Natural killer cell treated with Interleukin-12 subunit alpha and Interleukin-12 subunit beta and Interleukin-15 and Interleukin-18, amount 100 ng/mL, for 72 hours (primary cell): ENCODE measurements at regions not wholly inside any gene's neighbourhood (a gene's known extent, or its start where the extent isn't known, plus 50 kb on each side); places are given as distances from the start of the nearest gene placed in this dataset.

ENCODE experiments used
- ATAC-seq, 2 donors: fragments of 150-1000 bp; cut with Tn5 transposase in 1 of 2; sonication (Bioruptor Pico), chemical (Tn5 transposase) in 1 of 2; 2 replicates each; pipeline ENCODE4 v1.10.0; 2021
- DNase-seq: peaks from one replicate; pipeline ENCODE4 v3.0.0; 2022; ENCODE audit warnings: low spot score
- H3K27ac Mint-ChIP-seq, 2 donors: 1 replicate in 1 of 2; 2 replicates in 1 of 2; pipeline ENCODE4 v1.8.0; 2022; ENCODE audit warnings: mixed read lengths in 2 of 2, mild to moderate bottlenecking in 1 of 2, moderate library complexity in 1 of 2
- H3K27me3 Mint-ChIP-seq, 2 donors: 1 replicate in 1 of 2; 2 replicates in 1 of 2; pipeline ENCODE4 v1.8.0; 2022; ENCODE audit warnings: mixed read lengths in 2 of 2
- H3K36me3 Mint-ChIP-seq: one replicate; pipeline ENCODE4 v1.8.0; 2022; ENCODE audit warnings: mixed read lengths
- H3K4me1 Mint-ChIP-seq, 2 donors: 1 replicate in 1 of 2; 2 replicates in 1 of 2; pipeline ENCODE4 v1.8.0; 2022; ENCODE audit warnings: low read depth in 2 of 2, mixed read lengths in 2 of 2, mild to moderate bottlenecking in 1 of 2
- H3K4me3 Mint-ChIP-seq: one replicate; pipeline ENCODE4 v1.8.0; 2022; ENCODE audit warnings: mixed read lengths
- H3K9me3 Mint-ChIP-seq: 2 replicates; pipeline ENCODE4 v1.8.0; 2022; ENCODE audit warnings: mixed read lengths

DNA sequence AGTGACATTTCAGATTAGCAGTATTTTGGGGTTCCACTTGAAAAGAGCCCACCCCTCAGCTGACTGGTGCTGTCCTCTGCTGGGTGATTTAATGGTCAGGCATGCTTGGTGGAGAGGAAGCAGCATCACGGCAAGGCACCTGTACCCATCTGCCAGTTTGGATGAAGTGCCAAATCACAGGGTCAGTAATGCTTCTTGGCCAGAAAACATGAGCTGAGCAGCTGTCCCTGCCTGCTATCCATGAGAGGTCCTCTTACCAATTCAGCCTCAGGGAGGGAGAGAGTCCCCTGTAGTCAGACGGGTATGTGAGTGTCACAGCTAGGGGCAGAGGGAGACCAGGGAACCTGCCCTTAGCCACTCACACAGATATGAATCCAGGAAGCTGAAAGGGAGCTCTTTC is 137.9 kb downstream of the SEC61B start:
- Mint-ChIP-seq H3K4me3 (no peak overlapping the region), H3K27ac (no peak overlapping the region), H3K36me3 (no peaks in the 10 kb centered on the region), H3K4me1 (peaks cover 0 to 4% of the 10 kb centered on the region in 2 donors), H3K27me3 (peaks cover 30 to 40% of the 10 kb centered on the region in 2 donors), H3K9me3 (no peaks in the 10 kb centered on the region)
- ATAC-seq (no peak), DNase-seq (no peak)

DNA sequence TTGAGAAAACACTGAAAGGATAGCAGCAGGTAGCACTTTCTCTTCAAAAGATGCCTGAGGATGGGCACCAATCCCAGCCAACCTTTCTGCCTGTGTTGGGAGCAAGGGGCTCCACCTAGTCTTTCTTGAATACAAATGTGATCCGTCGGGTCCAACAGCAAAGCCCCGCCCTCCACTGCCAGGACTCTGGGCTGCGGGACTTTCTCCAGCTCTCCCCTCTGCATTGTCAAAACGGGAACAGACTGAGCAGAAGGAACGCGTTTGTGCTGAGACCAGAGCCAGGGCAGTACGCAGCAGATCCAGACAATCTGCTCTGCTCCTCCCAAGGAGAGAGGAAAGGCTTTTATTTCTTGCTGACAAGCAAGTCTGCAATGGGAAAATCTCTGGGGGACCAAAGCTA is 139.7 kb downstream of the SEC61B start:
- ATAC-seq (no peak), DNase-seq (no peak)
- Mint-ChIP-seq H3K4me1 (peaks cover 0 to 4% of the 10 kb centered on the region in 2 donors), H3K9me3 (no peaks in the 10 kb centered on the region), H3K27me3 (peaks cover 22 to 34% of the 10 kb centered on the region in 2 donors), H3K27ac (no peak overlapping the region), H3K4me3 (no peak overlapping the region), H3K36me3 (no peaks in the 10 kb centered on the region)

DNA sequence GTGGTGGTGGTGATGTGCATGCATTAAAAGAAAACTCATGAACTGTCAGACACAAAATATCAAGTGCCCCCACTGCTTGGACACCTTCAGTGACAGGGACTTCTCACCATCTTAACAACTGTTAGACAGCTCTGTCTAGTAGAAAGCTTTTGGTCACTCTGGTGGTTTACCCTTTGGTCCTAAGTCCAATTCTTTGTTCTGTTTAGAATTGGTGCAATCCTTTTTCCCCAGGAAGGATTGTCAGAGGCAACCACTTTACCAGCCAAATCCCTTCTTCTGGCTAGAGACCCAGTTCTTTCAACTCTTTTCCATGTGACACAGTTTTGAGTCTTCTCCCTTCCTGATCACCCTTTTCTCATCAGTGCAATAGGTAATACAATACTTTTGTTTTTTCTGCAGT is 140.2 kb downstream of the SEC61B start:
- H3K4me3 Mint-ChIP-seq, result no peak overlapping the region
- DNase-seq, result no peak
- H3K27ac Mint-ChIP-seq, result no peak overlapping the region
- peaks cover 23 to 38% of the 10 kb centered on the region in 2 donors for H3K27me3 Mint-ChIP-seq
- H3K36me3 Mint-ChIP-seq, result no peaks in the 10 kb centered on the region
- peaks cover 0 to 4% of the 10 kb centered on the region in 2 donors for H3K4me1 Mint-ChIP-seq
- ATAC-seq, result no peak
- H3K9me3 Mint-ChIP-seq, result no peaks in the 10 kb centered on the region

DNA sequence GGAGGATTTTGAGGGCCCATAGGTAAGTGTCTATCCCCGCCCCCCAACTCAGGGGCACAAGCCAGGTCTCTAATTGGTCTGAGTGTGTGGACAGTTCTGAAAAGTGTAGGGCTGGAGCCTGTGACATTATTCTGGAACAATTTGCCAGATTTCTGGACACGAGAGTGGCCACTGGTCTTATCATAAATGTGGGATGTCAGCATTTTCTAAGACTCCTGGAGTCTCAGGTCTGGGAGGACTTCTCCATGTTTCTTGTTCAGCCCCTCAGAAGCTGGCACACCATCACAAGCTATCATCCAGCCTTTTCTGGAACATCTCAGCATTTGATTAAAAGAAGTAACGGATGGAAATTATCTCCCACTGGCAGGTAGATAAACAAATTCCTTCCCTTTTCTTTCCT is 141.4 kb downstream of the SEC61B start:
- ATAC-seq, result no peak
- Mint-ChIP-seq H3K27ac (no peak overlapping the region), H3K4me3 (no peak overlapping the region), H3K27me3 (peaks cover 27 to 41% of the 10 kb centered on the region in 2 donors), H3K4me1 (peaks cover 6 to 10% of the 10 kb centered on the region in 2 donors), H3K36me3 (no peaks in the 10 kb centered on the region), H3K9me3 (no peaks in the 10 kb centered on the region)
- DNase-seq, result no peak

DNA sequence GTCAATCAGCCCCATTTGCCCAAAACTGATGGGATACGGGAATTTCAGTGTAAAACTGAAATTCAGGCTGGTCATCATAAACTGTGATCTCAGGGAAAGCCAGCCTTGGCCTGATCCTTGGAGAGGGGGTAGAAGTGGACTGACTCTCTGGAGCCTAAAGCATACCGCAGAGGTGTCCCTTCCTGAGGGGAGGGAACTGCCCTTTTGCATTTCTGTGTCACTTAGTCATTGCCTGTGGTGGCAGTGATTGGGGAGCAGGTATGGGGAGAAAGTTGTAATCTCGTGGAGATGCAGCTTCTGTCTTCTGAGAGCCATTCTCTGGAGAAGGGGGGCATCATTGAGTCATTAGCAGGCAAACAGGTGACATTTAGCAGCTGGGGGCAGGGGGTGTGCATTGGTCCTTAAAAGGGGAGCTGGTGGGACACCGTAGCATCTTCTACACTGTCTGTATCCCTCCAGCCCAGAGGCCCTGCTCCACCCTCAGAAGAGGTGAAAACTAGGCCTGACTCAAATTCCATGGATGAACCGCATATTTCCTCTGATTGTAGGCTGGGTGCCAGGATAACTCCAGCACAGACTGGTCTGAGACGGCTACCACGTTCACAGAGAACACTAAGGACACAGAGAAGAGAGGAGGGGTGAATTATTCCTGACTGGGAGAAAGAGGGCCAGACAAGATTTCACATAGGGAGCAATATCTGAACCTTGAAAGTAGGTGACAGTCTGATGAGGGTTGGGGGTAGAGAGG is 143.3 kb downstream of the SEC61B start:
- no peak for ATAC-seq
- Mint-ChIP-seq H3K36me3 (no peaks in the 10 kb centered on the region), H3K9me3 (no peaks in the 10 kb centered on the region), H3K4me3 (no peak overlapping the region), H3K27ac (no peak overlapping the region), H3K4me1 (peaks cover 6 to 15% of the 10 kb centered on the region in 2 donors), H3K27me3 (peaks cover 37 to 46% of the 10 kb centered on the region in 2 donors)
- DNase-seq, result no peak

DNA sequence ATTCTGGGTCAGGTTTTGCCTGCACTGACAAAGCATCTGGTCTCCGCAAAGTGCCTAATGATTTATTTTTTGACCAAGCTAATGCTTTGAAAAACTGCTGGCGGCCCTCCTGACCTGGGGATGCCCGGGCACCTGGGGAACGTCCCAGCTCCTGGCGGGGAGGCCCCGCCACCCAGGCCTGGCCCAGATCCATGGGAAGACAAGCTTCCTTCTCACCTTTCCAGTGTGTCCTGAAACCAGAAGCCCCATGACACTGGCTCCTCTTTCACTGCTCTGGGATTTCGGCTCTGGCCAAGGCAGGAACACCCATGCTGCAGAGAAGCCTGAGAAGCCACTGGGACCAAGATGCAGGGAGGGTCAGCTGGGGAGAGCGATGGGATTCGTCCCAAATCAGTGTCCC is 144.1 kb downstream of the SEC61B start:
- DNase-seq (no peak), ATAC-seq (no peak)
- peaks cover 6 to 15% of the 10 kb centered on the region in 2 donors for H3K4me1 Mint-ChIP-seq
- peaks cover 36 to 45% of the 10 kb centered on the region in 2 donors for H3K27me3 Mint-ChIP-seq
- no peaks in the 10 kb centered on the region for H3K9me3 Mint-ChIP-seq
- no peak overlapping the region for H3K27ac Mint-ChIP-seq
- H3K36me3 Mint-ChIP-seq, result no peaks in the 10 kb centered on the region
- H3K4me3 Mint-ChIP-seq, result no peak overlapping the region

DNA sequence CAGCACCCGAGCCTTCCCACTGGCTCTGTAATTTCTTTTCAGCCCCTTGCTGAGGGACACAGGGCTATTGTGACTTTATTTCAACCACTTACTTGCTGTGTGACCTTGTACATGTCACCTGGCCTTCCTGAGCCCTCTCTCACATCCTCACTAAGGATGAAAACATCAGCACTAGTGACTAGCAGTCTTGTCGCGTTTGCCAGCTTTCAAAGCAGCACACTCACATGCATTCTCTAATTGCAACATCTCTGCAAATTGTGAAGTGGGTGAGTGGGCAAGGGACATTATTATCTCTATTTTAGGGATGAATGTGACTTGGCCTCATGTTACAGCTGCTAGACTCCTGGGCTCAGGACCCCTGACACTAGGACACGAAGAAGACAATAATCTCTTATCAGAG is 144.5 kb downstream of the SEC61B start:
- Mint-ChIP-seq H3K27me3 (peaks cover 34 to 44% of the 10 kb centered on the region in 2 donors), H3K9me3 (no peaks in the 10 kb centered on the region), H3K4me3 (no peak overlapping the region), H3K36me3 (no peaks in the 10 kb centered on the region), H3K4me1 (peaks cover 6 to 15% of the 10 kb centered on the region in 2 donors), H3K27ac (no peak overlapping the region)
- DNase-seq (no peak), ATAC-seq (no peak)

DNA sequence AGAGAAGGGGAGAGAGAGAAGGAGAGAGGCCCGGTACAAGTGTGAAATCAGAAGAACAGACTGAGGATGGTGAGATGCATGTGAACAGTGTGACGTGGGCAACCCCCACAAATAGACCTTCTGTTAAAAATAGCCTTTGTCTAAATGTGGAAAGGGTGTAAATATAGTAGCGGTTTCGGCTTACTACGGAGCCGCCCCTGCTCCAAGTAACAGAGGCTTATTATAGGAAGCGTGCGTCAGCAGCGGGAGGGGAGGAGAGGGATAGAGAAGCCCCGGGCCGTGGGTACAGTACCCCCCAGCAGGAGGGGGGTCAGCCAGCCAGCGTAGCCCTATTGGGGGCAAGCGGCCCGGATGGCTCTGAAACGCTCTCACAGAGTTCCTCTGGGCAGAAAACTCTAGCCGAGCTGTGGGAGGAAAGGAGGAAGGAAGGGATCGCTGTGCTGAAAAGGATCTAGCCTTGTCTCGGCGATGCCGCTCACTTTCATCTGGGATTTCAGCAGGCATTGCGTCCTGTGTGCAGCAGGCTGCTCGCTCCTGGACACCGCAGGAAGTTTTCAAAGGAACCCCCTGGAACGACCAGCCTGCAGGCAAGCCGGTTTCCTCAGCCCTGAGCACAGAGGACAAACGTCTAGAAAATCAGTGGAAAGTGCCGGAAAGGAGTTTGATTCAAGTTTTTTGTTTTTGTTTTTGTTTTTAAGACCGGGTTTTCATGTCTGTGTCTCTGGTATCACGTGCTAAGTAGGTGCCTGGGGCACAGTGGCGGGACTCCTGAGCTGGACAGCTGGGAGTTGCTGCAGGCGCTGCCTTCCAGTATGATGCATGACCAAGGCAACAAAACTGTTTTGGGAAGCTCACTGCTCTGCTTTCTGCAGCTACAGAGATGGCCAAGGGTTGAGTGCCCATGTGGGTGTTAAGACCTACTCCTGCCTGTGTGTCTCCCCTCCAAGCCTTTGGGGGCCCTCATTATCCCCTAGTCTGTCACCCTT is 146.6 kb downstream of the SEC61B start:
- peaks cover 28 to 36% of the 10 kb centered on the region in 2 donors for H3K27me3 Mint-ChIP-seq
- H3K36me3 Mint-ChIP-seq, result no peaks in the 10 kb centered on the region
- H3K4me3 Mint-ChIP-seq, result peak overlapping the region; percentile 65
- ATAC-seq (peak; percentile 28 to 40), DNase-seq (no peak)
- no peaks in the 10 kb centered on the region for H3K9me3 Mint-ChIP-seq
- peaks cover 6 to 15% of the 10 kb centered on the region in 2 donors for H3K4me1 Mint-ChIP-seq
- H3K27ac Mint-ChIP-seq, result no peak overlapping the region

DNA sequence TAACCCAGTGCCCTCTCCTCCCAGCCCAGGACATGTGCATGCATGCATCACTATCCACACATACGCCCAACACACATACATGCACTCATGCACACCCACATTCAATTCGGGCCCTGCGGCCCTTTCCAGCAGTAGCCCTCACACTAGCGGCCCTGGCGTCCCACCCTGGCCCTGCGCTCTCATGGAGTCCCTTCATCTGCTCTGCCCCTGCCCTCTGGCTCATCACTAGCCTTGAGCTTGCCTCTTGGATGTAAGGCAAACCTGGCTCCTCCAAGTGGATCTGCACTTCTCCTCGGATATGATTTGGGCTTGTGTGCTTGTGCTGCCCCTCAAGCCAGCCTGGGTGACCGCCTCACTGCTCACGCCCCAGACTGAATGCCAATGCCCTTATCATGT is 147.2 kb downstream of the SEC61B start:
- Mint-ChIP-seq H3K4me3 (no peak overlapping the region), H3K9me3 (no peaks in the 10 kb centered on the region)

DNA sequence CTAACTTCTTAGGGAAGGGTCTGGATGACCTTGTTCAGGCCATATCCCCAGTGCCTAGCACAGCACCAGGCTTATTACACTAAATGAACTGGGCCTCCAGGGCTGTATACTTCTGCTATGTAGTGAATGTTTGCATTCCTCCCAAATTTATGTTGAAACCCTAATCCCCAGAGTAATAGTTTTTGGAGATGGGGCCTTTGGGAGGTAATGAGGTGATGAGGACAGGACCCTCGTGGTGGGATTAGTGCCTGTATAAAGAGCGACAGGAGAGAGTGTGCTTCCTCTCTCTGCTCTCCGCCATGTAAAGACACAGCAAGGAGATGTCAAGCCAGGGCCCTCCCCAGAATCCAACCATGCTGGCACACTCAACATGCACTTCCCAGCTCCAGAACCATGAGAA is 148.3 kb downstream of the SEC61B start:
- peaks cover 26 to 38% of the 10 kb centered on the region in 2 donors for H3K27me3 Mint-ChIP-seq
- no peaks in the 10 kb centered on the region for H3K9me3 Mint-ChIP-seq
- H3K4me1 Mint-ChIP-seq, result peaks cover 6 to 11% of the 10 kb centered on the region in 2 donors
- no peaks in the 10 kb centered on the region for H3K36me3 Mint-ChIP-seq
- no peak for ATAC-seq
- no peak for DNase-seq
- H3K4me3 Mint-ChIP-seq, result no peak overlapping the region
- H3K27ac Mint-ChIP-seq, result no peak overlapping the region

More for the DNA sequence above, 147.2 kb downstream of the SEC61B start:
- ATAC-seq (no peak), DNase-seq (no peak)
- H3K36me3 Mint-ChIP-seq, result no peaks in the 10 kb centered on the region
- peaks cover 28 to 36% of the 10 kb centered on the region in 2 donors for H3K27me3 Mint-ChIP-seq
- H3K27ac Mint-ChIP-seq, result no peak overlapping the region
- H3K4me1 Mint-ChIP-seq, result peaks cover 6 to 15% of the 10 kb centered on the region in 2 donors

DNA sequence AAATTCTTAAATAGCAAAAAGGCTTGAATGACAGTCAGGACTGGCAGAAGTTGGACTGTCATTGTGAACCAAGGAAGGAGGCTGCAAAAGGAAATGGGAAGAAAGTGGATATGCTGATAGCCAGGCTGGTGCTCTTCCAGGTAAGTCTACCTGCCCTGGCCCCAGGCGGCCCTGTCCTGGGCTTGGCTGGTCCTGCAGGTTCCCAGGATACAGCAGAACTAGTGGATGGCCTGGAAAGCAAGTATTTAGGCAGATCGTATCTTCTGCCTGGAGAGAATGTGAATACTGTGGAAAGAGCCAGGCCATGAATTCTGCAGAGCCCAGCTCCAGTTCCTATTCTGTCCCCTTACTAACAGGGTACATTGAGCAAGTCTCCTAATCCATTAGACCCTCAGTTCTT is 149.3 kb downstream of the SEC61B start:
- DNase-seq (no peak), ATAC-seq (no peak)
- Mint-ChIP-seq H3K27ac (no peak overlapping the region), H3K4me3 (no peak overlapping the region), H3K9me3 (no peaks in the 10 kb centered on the region), H3K27me3 (peaks cover 33 to 48% of the 10 kb centered on the region in 2 donors), H3K4me1 (peaks cover 6 to 11% of the 10 kb centered on the region in 2 donors), H3K36me3 (no peaks in the 10 kb centered on the region)

DNA sequence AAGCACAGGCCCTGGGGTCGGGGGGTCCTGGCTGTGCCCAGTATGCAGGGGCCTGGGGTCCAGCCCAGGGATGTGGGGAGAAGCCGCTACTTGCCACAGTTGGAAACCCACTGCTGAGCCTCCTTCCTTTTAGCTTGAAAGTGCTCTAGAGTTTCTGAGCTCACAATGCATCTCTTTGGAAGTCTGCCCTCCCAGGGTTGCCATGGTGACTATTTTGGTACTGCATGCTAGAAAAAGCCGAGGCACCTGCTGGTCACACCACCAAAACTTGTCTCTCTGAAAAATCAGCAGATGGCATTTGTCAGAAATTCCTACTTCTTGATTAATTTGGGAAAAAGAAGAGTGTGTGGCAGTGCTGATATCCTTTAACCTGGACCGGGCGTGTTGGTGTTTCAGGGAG is 151.8 kb downstream of the SEC61B start:
- DNase-seq, result no peak
- Mint-ChIP-seq H3K9me3 (no peaks in the 10 kb centered on the region), H3K4me1 (peaks cover 0 to 5% of the 10 kb centered on the region in 2 donors), H3K4me3 (no peak overlapping the region), H3K36me3 (no peaks in the 10 kb centered on the region), H3K27me3 (peaks cover 30 to 39% of the 10 kb centered on the region in 2 donors), H3K27ac (no peak overlapping the region)
- no peak for ATAC-seq

DNA sequence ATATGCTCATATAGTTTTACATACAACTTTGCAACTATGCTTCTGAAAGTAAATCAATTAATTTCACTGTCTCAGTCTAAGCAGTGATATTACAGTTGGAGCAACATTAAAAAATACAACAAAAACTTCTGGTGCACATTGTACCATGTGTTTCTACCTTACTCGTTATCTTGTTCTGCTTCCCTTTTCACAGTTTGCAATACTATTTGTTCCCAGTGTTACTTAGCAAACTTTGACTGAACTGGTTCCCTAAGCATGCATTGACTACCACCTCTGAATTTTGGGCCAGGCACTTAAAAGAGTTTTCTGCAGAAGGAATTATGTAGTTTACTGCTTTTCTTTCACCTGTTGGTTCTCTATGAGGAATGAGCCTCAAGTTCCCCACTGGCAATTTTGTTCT is 152.7 kb downstream of the SEC61B start:
- Mint-ChIP-seq H3K4me1 (no peaks in the 10 kb centered on the region), H3K27ac (no peak overlapping the region), H3K27me3 (peaks cover 25 to 35% of the 10 kb centered on the region in 2 donors), H3K9me3 (no peaks in the 10 kb centered on the region), H3K36me3 (no peaks in the 10 kb centered on the region), H3K4me3 (no peak overlapping the region)
- DNase-seq, result no peak
- ATAC-seq, result no peak

DNA sequence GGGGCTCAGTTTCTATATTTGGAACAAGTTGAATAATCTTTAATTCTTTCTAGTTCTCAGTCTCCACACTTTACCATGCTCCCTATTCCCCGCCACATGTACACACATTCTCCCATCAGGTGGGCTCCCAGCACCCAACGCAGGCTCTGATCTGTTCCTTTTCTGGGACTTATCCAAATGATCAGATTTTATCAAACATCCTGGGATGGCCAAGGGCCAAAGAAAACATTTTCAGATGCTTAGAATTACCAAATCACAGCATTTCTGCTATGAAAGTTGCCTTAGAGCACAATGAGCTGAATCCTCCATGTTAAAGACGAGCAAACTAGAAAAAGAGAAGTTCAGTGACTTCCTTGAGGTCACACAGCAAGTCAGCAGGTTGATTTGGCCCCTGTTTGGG is 153.4 kb downstream of the SEC61B start:
- H3K9me3 Mint-ChIP-seq, result no peaks in the 10 kb centered on the region
- no peak overlapping the region for H3K27ac Mint-ChIP-seq
- no peaks in the 10 kb centered on the region for H3K36me3 Mint-ChIP-seq
- peaks cover 21 to 29% of the 10 kb centered on the region in 2 donors for H3K27me3 Mint-ChIP-seq
- no peaks in the 10 kb centered on the region for H3K4me1 Mint-ChIP-seq
- ATAC-seq (no peak), DNase-seq (no peak)
- H3K4me3 Mint-ChIP-seq, result no peak overlapping the region
